ENCODE measurements at regions not wholly inside any gene's neighbourhood (a gene's known extent, or its start where the extent isn't known, plus 50 kb on each side); places are given as distances from the start of the nearest gene placed in this dataset.
"Not testable (repeated sequence)": the region's sequence is repeated elsewhere in the genome, so short reads cannot be mapped to it uniquely, and the experiment has no call there.

DNA sequence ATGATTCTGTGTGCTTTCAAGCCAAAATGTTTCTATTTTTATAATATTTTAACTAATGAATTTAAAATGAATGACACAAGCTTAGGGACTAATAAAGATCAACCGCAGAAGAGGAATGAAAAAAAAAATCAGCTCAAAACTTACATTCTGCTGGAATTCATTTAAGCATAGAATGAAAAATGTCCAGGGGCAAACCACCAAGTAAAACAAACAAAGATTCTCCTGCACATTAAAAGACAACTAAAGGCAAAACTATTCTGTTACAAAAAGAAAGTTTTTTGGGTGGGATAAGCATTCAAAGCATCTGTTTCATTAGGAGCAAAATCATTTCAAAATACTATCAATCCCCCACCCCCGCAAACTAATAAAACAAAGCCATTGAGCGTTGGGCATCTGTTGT, 99.3 kb upstream of the SOX11 start:
- no peaks in the 10 kb centered on the region for H3K27me3 Mint-ChIP-seq
- no peak for ATAC-seq
- no peaks in the 10 kb centered on the region for H3K36me3 Mint-ChIP-seq (ENCODE audit: low read depth)
- H3K4me3 Mint-ChIP-seq, result no peak overlapping the region
- H3K9me3 Mint-ChIP-seq, result peaks cover 7% of the 10 kb centered on the region
- DNase-seq, result no peak
- no peak overlapping the region for H3K27ac Mint-ChIP-seq
- no peaks in the 10 kb centered on the region for H3K4me1 Mint-ChIP-seq

DNA sequence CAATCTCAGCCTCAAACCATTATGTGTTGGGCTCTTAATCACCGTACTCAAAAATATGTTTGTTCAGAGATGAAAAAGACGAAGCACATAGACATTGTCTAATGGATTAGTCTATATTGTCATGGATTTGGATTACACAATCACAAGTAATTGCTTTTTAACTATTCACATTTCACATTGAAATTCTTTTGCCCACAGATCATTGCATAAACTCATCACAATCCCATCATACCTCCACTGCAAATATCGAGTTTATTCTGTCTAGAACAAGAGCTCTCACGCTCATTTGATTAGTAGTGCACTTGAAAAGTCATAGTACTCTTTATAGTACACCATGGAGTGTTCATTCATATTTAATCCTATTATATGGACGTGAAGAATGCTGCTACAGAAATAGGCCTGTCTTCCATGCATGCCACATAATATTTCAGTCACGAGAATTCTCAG, 97.9 kb upstream of the SOX11 start:
- ATAC-seq (no peak), DNase-seq (no peak)
- H3K27me3 Mint-ChIP-seq, result no peaks in the 10 kb centered on the region
- H3K4me1 Mint-ChIP-seq, result no peaks in the 10 kb centered on the region
- H3K27ac Mint-ChIP-seq, result no peak overlapping the region
- H3K4me3 Mint-ChIP-seq, result no peak overlapping the region
- H3K9me3 Mint-ChIP-seq, result peaks cover 7% of the 10 kb centered on the region
- no peaks in the 10 kb centered on the region for H3K36me3 Mint-ChIP-seq (ENCODE audit: low read depth)

DNA sequence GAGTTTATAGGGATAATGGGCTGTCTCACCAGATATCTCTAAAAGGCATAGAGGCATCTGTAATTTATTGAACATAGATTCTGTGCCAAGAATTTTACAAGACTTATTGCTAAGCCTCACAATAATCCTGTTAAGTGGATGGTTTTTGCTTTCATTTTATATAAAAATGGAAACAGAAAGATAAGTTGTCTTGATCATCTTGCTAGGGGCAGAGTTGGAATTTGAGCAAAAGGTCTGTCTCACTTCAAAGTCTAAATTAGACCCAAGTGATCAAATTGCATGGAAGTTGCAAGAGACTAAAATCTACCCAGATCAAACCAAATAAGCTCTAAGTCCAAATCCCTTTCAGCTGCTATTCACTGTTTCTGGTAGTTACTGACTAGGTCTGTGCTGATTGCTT, 95.3 kb upstream of the SOX11 start:
- no peak for DNase-seq
- no peak overlapping the region for H3K27ac Mint-ChIP-seq
- no peaks in the 10 kb centered on the region for H3K36me3 Mint-ChIP-seq (ENCODE audit: low read depth)
- peaks cover 9% of the 10 kb centered on the region for H3K9me3 Mint-ChIP-seq
- no peak overlapping the region for H3K4me3 Mint-ChIP-seq
- H3K27me3 Mint-ChIP-seq, result no peaks in the 10 kb centered on the region
- no peak for ATAC-seq
- H3K4me1 Mint-ChIP-seq, result no peaks in the 10 kb centered on the region

DNA sequence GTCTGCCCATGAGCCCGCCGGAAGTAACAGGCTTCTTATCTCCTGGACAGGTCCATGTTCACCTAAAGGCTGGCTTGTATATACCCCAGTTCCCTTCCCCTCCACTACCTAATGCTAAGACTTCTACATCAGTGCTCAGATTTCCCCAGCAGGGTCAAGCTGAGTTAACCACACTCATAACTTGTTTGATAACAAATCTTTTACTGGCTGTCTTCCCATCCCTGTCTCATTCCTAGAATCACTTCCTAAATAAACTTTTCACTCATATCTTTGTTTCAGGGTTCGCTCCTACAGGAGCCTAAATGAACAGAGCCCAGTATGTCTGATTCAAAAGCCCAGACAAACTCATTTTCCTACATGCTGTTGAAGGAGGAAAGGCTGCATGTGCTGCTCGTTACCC, 94.0 kb upstream of the SOX11 start:
- Mint-ChIP-seq H3K4me1 (no peaks in the 10 kb centered on the region), H3K27me3 (no peaks in the 10 kb centered on the region), H3K4me3 (no peak overlapping the region), H3K9me3 (peaks cover 11% of the 10 kb centered on the region), H3K36me3 (ENCODE audit: low read depth) (no peaks in the 10 kb centered on the region), H3K27ac (no peak overlapping the region)
- DNase-seq, result no peak
- no peak for ATAC-seq

DNA sequence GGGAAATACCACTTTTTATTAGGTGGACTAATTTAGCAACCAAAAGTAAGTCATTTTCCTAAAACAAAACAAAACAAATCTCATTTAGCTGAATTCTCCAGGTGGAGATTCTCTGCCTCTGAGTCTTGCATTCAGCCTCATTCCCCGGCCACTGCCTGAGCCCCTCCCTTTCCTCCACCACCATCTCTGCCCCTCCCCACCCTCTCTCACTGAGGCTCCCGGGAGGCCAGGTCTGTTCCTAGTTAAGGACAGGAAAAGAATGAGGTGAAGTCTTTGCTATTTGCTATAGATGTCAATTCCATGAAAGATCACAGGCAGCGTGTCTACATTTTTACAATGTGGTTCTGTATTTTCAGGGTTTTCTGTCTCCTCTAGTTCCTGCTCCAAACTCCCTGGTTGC, 83.0 kb upstream of the SOX11 start:
- peaks cover 17% of the 10 kb centered on the region for H3K9me3 Mint-ChIP-seq
- no peak overlapping the region for H3K27ac Mint-ChIP-seq
- no peak overlapping the region for H3K4me3 Mint-ChIP-seq
- no peaks in the 10 kb centered on the region for H3K36me3 Mint-ChIP-seq (ENCODE audit: low read depth)
- no peaks in the 10 kb centered on the region for H3K27me3 Mint-ChIP-seq
- no peak for ATAC-seq
- DNase-seq, result no peak
- H3K4me1 Mint-ChIP-seq, result no peaks in the 10 kb centered on the region

DNA sequence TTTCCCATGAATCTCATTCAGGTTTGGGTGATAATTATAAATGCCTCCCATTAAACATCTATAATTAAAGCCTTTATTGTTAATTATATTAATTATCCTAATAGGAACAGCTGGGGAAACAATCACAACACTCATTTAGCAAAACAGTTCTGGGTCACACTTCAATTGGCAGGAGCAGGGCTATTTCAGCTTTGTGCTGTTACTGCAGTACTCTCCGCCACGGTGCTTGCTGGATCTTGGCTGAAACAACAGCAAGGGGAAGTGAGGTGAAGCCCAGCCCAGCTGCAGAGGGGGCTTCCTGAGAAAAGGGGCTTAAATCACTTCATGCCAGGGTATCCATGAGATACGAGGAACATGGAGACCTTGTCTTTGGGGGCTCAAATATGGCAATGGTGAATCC, 79.5 kb upstream of the SOX11 start:
- no peaks in the 10 kb centered on the region for H3K36me3 Mint-ChIP-seq (ENCODE audit: low read depth)
- H3K27me3 Mint-ChIP-seq, result no peaks in the 10 kb centered on the region
- no peaks in the 10 kb centered on the region for H3K4me1 Mint-ChIP-seq
- no peak overlapping the region for H3K4me3 Mint-ChIP-seq
- peaks cover 23% of the 10 kb centered on the region for H3K9me3 Mint-ChIP-seq
- H3K27ac Mint-ChIP-seq, result no peak overlapping the region
- DNase-seq (no peak), ATAC-seq (no peak)

DNA sequence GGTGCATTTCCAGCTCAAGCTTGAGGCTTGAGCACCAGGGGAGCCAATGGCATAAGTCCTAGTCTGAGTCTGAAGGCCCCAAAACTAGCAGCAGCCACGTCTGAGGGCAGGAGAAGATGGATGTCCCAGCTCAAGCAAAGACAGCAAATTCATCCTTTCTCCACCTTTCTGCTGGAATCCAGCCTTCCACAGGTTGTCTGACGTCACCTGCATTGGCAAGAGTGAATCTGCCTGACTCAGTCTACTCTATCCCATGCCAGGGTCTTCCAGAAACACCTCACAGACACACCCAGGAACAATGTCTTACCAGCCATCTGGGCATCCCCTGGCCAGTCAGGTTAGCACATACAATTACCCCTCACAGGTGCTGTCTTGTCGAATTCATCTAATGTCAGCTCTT, 76.2 kb upstream of the SOX11 start:
- Mint-ChIP-seq H3K4me1 (no peaks in the 10 kb centered on the region), H3K4me3 (no peak overlapping the region), H3K27me3 (no peaks in the 10 kb centered on the region), H3K36me3 (ENCODE audit: low read depth) (no peaks in the 10 kb centered on the region), H3K27ac (no peak overlapping the region), H3K9me3 (peaks cover 17% of the 10 kb centered on the region)
- DNase-seq (no peak), ATAC-seq (no peak)

DNA sequence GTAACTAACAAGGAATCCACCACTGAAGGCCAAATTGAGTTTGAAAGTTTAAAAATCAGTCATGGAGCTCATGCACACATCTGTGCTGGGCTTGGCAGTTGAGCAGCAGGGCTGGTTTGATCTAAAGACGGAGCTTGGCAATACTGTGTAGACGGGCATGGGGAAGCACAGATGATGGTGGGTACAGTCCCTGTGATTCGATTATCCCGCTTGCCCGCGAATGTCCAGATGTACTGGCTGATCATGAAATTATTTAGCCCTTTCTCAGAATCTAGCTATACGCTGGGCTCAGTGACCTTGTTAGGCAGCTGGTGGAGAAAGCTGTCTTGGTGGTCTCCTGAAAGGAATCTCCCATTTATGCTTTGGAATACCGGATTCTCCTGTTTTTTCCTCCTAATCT, 74.8 kb upstream of the SOX11 start:
- Mint-ChIP-seq H3K4me1 (no peaks in the 10 kb centered on the region), H3K27me3 (no peaks in the 10 kb centered on the region)

DNA sequence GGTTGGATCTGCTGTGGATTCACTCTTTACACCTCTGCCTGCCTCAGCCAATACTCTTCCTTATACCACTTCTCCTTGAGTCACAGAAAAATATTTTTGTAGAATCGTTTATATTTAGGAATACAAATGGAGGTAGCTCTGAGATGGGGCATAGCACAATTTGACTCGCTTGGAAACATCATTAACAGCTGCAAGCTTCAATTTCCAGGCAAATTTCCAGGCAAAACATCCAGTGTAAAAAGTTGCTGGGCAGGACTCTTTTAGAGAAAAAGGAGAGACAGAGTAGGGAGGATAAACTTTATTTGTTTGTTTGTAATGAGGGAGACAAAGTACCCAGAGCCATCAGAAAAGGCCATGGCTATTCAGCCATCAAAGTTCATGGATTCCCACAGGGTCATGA, 74.4 kb upstream of the SOX11 start:
- peaks cover 20% of the 10 kb centered on the region for H3K9me3 Mint-ChIP-seq
- H3K36me3 Mint-ChIP-seq (ENCODE audit: low read depth), result no peaks in the 10 kb centered on the region
- no peak for DNase-seq
- no peak overlapping the region for H3K27ac Mint-ChIP-seq
- no peaks in the 10 kb centered on the region for H3K27me3 Mint-ChIP-seq
- no peaks in the 10 kb centered on the region for H3K4me1 Mint-ChIP-seq
- H3K4me3 Mint-ChIP-seq, result no peak overlapping the region
- no peak for ATAC-seq

More for the DNA sequence above, 74.8 kb upstream of the SOX11 start:
- ATAC-seq (no peak), DNase-seq (no peak)
- Mint-ChIP-seq H3K36me3 (ENCODE audit: low read depth) (no peaks in the 10 kb centered on the region), H3K27ac (no peak overlapping the region), H3K4me3 (no peak overlapping the region), H3K9me3 (peaks cover 16% of the 10 kb centered on the region)

DNA sequence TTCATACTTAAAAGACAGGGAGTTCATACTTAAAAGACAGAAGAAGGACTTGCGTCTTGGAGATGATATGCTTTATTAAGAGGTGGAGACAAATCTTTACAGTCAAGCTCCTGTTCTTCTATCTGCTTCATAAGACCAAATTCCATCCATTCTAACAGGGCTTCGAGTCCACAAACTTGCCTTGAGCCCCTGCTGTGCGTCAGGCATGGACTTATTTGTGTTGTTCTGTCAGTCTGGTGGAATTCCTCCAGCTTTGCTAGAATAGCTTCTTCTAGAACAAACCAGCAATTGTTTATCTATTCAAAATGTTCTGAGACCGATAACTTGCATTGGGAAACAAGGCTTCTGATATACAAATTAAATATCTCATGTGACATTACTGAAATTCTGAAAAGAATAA, 73.9 kb upstream of the SOX11 start:
- Mint-ChIP-seq H3K9me3 (peaks cover 22% of the 10 kb centered on the region), H3K4me3 (no peak overlapping the region), H3K4me1 (no peaks in the 10 kb centered on the region), H3K36me3 (ENCODE audit: low read depth) (no peaks in the 10 kb centered on the region), H3K27me3 (no peaks in the 10 kb centered on the region), H3K27ac (no peak overlapping the region)
- ATAC-seq (no peak), DNase-seq (no peak)

DNA sequence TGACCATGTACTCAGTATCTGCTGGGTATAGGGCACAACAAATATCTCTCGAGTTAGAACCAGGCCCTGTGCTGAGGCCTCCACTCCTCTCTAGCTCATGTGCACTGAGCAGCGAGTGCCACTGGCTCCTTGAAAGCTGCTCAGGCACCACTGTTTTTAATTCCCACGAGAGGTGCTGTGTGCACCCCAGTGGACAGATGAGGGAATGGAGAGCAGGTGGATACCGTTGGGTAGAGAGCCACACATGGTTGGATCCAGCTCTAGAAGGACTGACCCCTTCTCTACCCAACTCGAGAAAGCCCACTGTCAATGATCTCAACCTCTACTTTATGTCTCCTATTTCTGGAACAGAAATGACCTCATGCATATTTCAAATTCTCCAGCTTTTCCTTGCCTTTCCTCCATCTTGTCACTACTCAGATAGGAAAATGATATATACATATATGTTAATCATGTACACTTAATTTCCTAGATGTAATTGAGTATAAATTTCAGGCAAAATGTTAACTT, 66.6 kb upstream of the SOX11 start:
- H3K4me1 Mint-ChIP-seq; ATAC-seq; H3K36me3 Mint-ChIP-seq (ENCODE audit: low read depth); DNase-seq; H3K4me3 Mint-ChIP-seq; H3K27me3 Mint-ChIP-seq; H3K27ac Mint-ChIP-seq: not testable (repeated sequence)
- H3K9me3 Mint-ChIP-seq, result peaks cover 12% of the 10 kb centered on the region

DNA sequence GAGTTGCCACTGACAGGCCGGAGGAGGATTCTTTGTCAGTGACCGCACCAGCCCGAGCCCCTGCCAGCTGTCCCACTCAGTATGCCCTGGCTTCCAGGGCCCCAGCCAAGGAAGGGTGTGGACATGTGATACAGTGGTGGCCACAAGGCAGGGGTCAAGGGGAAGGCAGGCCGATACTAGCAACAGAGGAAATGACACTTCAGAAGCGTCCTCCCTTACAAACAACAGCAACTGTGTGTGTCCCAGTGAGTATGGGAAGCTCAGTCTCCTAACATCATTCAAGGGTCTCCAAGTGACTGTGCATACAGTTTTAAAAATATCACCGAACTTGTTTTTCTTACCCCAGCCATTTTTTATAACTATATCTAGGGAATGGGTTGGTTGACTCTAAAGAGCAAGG, 63.7 kb upstream of the SOX11 start:
- H3K4me3 Mint-ChIP-seq, DNase-seq: not testable (repeated sequence)

DNA sequence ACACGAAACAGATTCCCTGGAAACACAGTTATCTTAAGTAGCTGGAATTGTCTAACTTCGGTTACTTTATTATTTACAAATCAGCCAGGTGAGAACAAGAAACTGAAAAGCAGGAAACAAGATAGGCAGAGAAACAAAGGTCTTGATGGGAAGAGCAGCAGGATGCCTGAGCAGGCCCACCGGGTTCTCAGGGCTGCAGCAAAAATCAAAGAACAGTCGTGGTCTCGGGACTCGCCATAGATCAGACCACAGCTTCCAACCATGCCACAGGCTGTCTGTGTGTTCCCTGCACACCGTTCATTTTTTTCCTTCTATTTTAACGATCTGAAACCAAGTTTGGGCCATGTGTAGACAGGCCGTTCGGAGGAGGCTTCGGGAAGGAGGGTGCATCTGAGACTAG, 62.7 kb upstream of the SOX11 start:
- DNase-seq; H3K36me3 Mint-ChIP-seq (ENCODE audit: low read depth); H3K27me3 Mint-ChIP-seq; H3K4me3 Mint-ChIP-seq; ATAC-seq; H3K27ac Mint-ChIP-seq; H3K9me3 Mint-ChIP-seq; H3K4me1 Mint-ChIP-seq: not testable (repeated sequence)

More for the DNA sequence above, 63.7 kb upstream of the SOX11 start:
- H3K9me3 Mint-ChIP-seq; H3K4me1 Mint-ChIP-seq; ATAC-seq; H3K27ac Mint-ChIP-seq; H3K36me3 Mint-ChIP-seq (ENCODE audit: low read depth); H3K27me3 Mint-ChIP-seq: not testable (repeated sequence)

DNA sequence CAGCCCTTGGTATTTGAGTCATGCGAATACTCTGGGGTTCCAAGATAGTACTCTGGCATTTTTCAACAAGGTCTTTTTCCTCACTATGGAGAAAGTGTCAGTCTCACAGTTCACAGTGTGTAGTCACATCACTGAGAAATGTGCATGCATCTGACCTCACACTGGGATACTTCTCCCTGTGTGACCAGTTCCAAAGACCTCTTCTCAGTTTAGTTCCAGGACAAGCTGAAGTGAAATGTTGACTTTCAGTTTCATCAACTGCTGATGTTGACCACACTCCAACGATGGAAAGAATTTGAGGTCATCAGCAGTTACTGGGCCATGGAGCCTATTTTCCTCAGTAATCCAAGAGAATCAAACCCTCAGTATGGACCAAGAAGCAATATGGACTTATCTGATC, 55.1 kb upstream of the SOX11 start:
- not testable (repeated sequence) for H3K27ac Mint-ChIP-seq; H3K9me3 Mint-ChIP-seq; H3K4me1 Mint-ChIP-seq; DNase-seq; H3K4me3 Mint-ChIP-seq; ATAC-seq; H3K36me3 Mint-ChIP-seq (ENCODE audit: low read depth); H3K27me3 Mint-ChIP-seq
